NB4 (cell line): ENCODE measurements at regions not wholly inside any gene's neighbourhood (a gene's known extent, or its start where the extent isn't known, plus 50 kb on each side); places are given as distances from the start of the nearest gene placed in this dataset.

Experiments
- MAX ChIP-seq: IDR thresholded peaks from 2 replicates; pipeline ENCODE4 v1.6.1; 2011; ENCODE audit warnings: low read depth, low read length
- MYC ChIP-seq: IDR thresholded peaks from 2 replicates; pipeline ENCODE4 v1.6.1; 2011; ENCODE audit warnings: low read depth, low read length
- POLR2A ChIP-seq: IDR thresholded peaks from 2 replicates; pipeline ENCODE4 v1.6.1; 2011; ENCODE audit warnings: mild to moderate bottlenecking; ENCODE audit not compliant: insufficient read length; ENCODE audit errors: extremely low read depth
- TF ChIP-seq, protein P1 (sequence below): IDR thresholded peaks from one replicate; pipeline ENCODE4 v1.5.1; 2012; ENCODE audit warnings: low read depth, low read length

- TF ChIP-seq POLR2A (no peak), MAX (no peak), MYC (no peak)
- TF ChIP-seq, protein P1, sequence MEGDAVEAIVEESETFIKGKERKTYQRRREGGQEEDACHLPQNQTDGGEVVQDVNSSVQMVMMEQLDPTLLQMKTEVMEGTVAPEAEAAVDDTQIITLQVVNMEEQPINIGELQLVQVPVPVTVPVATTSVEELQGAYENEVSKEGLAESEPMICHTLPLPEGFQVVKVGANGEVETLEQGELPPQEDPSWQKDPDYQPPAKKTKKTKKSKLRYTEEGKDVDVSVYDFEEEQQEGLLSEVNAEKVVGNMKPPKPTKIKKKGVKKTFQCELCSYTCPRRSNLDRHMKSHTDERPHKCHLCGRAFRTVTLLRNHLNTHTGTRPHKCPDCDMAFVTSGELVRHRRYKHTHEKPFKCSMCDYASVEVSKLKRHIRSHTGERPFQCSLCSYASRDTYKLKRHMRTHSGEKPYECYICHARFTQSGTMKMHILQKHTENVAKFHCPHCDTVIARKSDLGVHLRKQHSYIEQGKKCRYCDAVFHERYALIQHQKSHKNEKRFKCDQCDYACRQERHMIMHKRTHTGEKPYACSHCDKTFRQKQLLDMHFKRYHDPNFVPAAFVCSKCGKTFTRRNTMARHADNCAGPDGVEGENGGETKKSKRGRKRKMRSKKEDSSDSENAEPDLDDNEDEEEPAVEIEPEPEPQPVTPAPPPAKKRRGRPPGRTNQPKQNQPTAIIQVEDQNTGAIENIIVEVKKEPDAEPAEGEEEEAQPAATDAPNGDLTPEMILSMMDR = no peak
These were observed 161.0 kb upstream of the PRKD1 start for GRCh38 chr14:30088620-30089019.
